ENCODE measurements at regions not wholly inside any gene's neighbourhood (a gene's known extent, or its start where the extent isn't known, plus 50 kb on each side); places are given as distances from the start of the nearest gene placed in this dataset.

- DNase-seq (ENCODE audit: low read depth), result peak; percentile 31
Observed at GRCh38 chr2:8583400-8584173, 98.3 kb upstream of the ID2 start.

- no peak for DNase-seq (ENCODE audit: low read depth)
Observed at GRCh38 chr2:8584174-8585066, 97.4 kb upstream of the ID2 start.

GRCh38 chr2:8586457-8587051, 95.3 kb upstream of the ID2 start:
- DNase-seq (ENCODE audit: low read depth), result no peak

- no peak for DNase-seq (ENCODE audit: low read depth)
Observed at GRCh38 chr2:8587251-8587791, 94.5 kb upstream of the ID2 start.

- no peak for DNase-seq (ENCODE audit: low read depth)
Observed at GRCh38 chr2:8587920-8588830, 93.7 kb upstream of the ID2 start.

DNA sequence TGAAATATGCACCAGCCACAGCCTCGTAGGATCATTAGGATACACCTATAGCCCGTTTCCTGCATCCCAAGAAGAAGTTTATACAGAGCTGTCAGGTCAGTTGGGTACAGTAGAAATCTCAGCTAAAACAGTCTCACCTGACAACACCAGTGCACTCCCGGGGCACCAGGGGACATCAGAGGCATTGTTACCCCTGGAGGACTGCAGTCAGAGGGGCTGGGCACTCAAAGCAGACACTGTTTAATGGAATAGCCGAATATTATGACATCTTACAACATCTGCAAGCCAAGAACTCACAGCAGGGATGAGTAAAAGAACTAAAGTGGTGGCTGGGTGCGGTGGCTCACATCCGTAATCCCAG, 93.0 kb upstream of the ID2 start:
- no peak for DNase-seq (ENCODE audit: low read depth)

GRCh38 chr2:8589721-8590120, 92.1 kb upstream of the ID2 start:
- no peak for DNase-seq (ENCODE audit: low read depth)

DNA sequence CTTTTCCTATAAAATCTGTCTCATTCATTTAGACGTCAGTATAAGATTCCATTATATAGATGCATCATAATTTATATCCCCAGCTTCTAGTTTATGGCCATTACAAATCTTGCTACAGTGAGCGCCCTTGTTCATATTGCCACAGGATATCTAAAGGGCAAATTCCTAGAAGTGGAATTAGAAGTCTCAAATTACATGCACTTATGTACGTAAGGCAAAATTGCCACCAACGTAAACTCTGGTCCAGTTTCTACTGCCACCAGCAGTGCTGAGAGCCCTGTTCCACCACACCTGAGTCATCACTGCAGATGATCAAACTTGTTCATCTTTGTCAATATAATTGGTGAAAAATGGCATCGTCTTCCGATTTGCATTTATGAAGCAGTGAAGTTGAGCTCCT, 90.9 kb upstream of the ID2 start:
- no peak for DNase-seq (ENCODE audit: low read depth)

DNA sequence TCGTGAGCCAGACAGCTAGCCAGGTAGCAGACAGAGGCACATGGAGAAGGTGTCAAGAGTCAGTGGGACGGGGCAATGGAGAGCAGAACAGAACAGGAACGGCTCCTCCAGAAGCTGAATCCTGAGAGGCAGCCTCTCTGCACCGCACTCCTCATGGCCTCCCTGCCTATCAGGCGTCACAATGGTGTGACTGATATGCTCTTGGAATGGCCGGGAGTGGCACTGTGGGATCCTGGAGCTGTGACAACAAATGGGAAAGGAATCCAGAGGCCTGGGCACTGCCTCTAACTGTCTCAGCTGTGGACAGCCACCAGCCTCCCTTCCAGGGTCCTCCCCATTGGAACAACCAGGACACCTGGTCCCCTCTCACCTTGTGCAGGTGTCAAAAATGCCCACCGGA, 89.1 kb upstream of the ID2 start:
- DNase-seq (ENCODE audit: low read depth), result no peak

GRCh38 chr2:8593243-8593642, 88.6 kb upstream of the ID2 start:
- no peak for DNase-seq (ENCODE audit: low read depth)

DNA sequence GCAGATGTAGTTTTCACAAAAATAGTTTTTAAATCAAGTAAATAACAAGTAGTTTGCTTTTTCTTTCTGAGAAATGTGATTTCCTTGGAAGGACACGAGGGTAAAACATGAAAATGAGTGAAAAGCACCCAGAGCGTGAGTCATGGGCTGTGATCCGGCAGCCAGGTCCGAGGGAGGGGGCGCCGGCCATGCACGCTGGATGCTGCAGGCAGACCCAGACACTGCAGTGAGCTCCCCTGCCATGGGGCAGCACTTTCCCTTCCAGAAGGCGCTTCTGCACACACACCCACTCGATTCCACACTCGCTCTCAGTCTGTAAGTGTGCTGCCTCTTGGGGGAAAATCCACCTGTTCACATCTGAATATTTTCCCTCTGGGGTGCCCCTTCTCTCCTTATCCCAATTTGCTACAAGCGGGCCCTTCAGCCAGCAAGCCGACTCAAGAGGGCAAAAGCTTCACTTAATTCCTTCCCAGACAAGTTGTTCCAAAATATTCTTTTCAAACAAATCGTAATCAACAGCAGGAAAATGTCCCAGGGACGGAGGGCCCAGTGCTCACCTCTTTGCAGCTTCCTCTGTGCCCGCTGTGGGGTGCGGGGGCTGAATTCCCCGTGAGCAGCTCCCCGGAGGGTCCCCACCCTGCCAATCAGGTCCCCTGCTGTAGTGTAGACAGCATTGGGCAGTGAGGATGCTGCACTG, 87.0 kb upstream of the ID2 start:
- no peak for DNase-seq (ENCODE audit: low read depth)

GRCh38 chr2:8595428-8595805, 86.4 kb upstream of the ID2 start:
- no peak for DNase-seq (ENCODE audit: low read depth)

- DNase-seq (ENCODE audit: low read depth), result no peak
Observed at GRCh38 chr2:8595811-8596600, 85.8 kb upstream of the ID2 start.

DNA sequence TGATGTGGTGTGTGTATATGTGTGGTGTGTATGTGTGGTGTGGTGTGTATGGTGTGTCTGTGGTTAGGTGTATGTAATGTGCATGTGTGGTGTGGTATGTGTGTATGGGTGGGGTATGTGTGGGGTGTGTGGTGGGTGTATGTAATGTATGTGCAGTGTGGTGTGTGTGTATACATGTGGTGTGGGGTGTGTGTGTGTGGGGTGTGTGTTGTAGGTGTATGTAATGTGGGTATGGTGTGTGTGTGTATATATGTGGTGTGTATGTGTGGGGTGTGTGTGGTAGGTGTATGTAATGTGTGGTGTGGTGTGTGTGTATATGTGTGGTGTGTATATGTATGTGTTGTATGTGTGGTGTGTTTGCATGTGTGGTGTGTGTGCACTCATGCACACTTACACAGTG, 84.8 kb upstream of the ID2 start:
- DNase-seq (ENCODE audit: low read depth), result no peak

- no peak for DNase-seq (ENCODE audit: low read depth)
Observed at GRCh38 chr2:8597559-8598225, 84.2 kb upstream of the ID2 start.

- DNase-seq (ENCODE audit: low read depth), result no peak
Observed at GRCh38 chr2:8598295-8599165, 83.3 kb upstream of the ID2 start.

DNA sequence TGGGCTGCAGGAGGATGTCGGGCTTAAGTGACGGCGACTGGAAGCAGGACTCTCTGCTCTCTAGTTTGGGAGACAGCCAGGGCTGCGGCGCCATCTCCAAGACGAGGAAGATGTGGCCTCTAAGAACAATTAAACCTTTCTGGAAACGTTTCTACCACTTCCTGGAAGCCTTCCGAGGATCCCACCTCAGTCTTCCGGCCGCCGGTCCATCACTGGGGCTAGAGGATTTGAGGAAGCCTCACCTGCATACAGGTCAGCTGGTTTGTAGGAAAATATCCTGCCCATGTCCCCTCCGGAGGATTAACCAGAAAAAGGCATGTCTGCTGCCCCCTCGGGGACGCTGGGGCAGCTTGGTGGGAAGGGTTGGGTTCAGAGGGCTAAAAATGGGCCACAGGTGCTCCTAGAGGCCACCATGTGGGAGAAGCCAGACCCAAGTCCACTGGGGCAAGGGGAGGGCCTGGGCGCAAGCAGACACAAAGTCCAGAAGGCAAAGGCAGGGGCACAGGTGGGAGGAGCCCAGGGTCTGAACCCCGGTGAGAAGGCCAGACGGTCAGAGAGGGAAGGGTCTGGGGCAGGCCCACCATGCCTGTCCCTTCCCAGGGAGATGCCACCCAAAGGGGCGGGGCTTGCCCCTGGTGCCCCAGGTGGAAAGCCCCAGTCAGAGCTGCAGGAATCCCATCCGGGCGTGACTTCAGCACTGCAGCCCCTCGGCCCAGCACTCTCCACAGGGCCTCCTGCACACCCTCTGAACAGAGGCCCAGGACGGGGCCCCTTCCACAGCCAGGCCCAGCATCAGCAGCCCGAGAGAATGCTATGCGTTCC, 82.2 kb upstream of the ID2 start:
- no peak for DNase-seq (ENCODE audit: low read depth)

GRCh38 chr2:8600456-8600855, 81.4 kb upstream of the ID2 start:
- DNase-seq (ENCODE audit: low read depth), result no peak

Data from activated T-helper 1 cell treated with Interleukin-2 at 50 U/mL for 16 hours (primary cell).